ENCODE measurements at regions not wholly inside any gene's neighbourhood (a gene's known extent, or its start where the extent isn't known, plus 50 kb on each side); places are given as distances from the start of the nearest gene placed in this dataset.

DNA sequence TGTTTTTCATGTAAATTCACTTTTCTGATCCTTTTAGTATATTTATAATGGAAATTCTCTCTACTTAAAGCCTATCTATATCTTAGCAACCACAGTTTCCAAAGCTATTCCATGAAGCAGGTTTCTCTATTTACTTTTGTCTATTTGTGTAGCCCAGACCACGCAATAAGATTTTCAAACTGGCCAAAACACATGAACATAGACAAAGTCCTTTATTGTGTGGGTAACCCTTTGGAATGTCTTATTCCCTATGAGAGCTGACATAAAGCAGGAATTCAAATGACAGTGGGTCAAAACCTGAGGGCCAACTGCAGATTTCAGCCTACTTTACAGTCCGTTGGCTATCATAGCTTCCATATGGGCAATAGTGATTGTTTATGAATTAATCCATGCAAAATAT lies 252.6 kb downstream of the LTN1 start:
- no peak for ATAC-seq
- Histone ChIP-seq H3K9me3 (peaks cover 0 to 2% (median 0%) of the 10 kb centered on the region in 3 donors), H3K36me3 (no peaks in the 10 kb centered on the region), H3K27me3 (no peaks in the 10 kb centered on the region), H3K4me3 (no peak overlapping the region), H3K27ac (no peak overlapping the region), H3K4me1 (peaks cover 8 to 65% (median 17%) of the 10 kb centered on the region in 3 donors)
- 80 to 82% methylated on average over 2 of the region's 2 CpGs for WGBS, 2 donors (ENCODE audit: low coverage in 1 of 2)
- TF ChIP-seq, protein P1, sequence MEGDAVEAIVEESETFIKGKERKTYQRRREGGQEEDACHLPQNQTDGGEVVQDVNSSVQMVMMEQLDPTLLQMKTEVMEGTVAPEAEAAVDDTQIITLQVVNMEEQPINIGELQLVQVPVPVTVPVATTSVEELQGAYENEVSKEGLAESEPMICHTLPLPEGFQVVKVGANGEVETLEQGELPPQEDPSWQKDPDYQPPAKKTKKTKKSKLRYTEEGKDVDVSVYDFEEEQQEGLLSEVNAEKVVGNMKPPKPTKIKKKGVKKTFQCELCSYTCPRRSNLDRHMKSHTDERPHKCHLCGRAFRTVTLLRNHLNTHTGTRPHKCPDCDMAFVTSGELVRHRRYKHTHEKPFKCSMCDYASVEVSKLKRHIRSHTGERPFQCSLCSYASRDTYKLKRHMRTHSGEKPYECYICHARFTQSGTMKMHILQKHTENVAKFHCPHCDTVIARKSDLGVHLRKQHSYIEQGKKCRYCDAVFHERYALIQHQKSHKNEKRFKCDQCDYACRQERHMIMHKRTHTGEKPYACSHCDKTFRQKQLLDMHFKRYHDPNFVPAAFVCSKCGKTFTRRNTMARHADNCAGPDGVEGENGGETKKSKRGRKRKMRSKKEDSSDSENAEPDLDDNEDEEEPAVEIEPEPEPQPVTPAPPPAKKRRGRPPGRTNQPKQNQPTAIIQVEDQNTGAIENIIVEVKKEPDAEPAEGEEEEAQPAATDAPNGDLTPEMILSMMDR (IDR thresholded peaks at IDR 0.05): no peak
- TF ChIP-seq POLR2A (IDR thresholded peaks at IDR 0.05) (no peak), POLR2AphosphoS5 (IDR thresholded peaks at IDR 0.05) (no peak), EP300 (IDR thresholded peaks at IDR 0.05) (no peak)

DNA sequence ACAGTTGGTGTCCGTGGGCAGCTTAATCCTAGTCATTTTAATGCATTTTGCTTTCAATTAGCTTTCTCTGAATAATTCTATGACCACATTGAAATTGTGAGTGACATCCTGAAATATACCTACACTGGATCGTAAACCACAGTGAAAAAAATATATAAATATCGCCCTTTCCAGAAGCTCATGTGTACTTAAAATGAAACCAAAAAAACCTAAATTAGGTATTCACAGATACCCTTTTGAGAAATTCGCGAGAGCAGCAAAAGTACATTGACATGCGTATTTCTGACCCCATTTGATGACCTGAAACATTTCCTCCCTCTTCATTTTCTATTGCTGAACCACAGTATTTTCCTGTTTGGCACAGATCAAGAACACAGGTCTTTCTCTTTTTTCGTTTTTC lies 253.8 kb downstream of the LTN1 start:
- WGBS, 2 donors (ENCODE audit: low coverage in 1 of 2): 58 to 63% methylated on average over 7 of the region's 7 CpGs
- Histone ChIP-seq H3K36me3 (no peaks in the 10 kb centered on the region), H3K27me3 (no peaks in the 10 kb centered on the region), H3K9me3 (peaks cover 0 to 4% (median 0%) of the 10 kb centered on the region in 3 donors), H3K4me1 (peaks cover 8 to 53% (median 11%) of the 10 kb centered on the region in 3 donors), H3K4me3 (no peak overlapping the region), H3K27ac (peak overlapping the region in 1 of 4 donors; percentile 1)
- no peak for ATAC-seq
- TF ChIP-seq EP300 (IDR thresholded peaks at IDR 0.05) (no peak), POLR2AphosphoS5 (IDR thresholded peaks at IDR 0.05) (no peak), POLR2A (IDR thresholded peaks at IDR 0.05) (no peak)
- TF ChIP-seq, protein P1 (IDR thresholded peaks at IDR 0.05): no peak

DNA sequence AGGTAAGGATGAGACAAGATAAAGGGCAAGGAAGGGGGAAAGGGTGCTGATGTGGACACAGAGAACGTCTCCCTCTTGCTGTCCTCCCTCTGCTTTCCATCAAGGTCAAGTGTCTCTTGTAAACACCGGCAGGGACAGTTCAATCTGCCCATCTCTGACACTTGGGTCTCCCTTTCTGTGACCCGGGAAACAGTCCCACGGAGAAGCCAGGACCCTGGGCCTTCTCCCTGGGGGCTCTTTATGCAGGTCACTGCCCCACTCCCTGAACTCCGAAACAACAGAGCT lies 254.3 kb downstream of the LTN1 start:
- Histone ChIP-seq H3K27ac (peak overlapping the region in 3 of 4 donors; percentile 1 to 35 (median 29)), H3K36me3 (no peaks in the 10 kb centered on the region), H3K9me3 (peaks cover 0 to 4% (median 0%) of the 10 kb centered on the region in 3 donors), H3K4me1 (peaks cover 8 to 53% (median 11%) of the 10 kb centered on the region in 3 donors), H3K4me3 (no peak overlapping the region), H3K27me3 (no peaks in the 10 kb centered on the region)
- WGBS, 2 donors (ENCODE audit: low coverage in 1 of 2): 48 to 62% methylated on average over 2 to 5 of the region's 5 CpGs
- ATAC-seq: no peak
- TF ChIP-seq, protein P1 (IDR thresholded peaks at IDR 0.05): no peak
- TF ChIP-seq POLR2AphosphoS5 (IDR thresholded peaks at IDR 0.05) (no peak), EP300 (IDR thresholded peaks at IDR 0.05) (no peak), POLR2A (IDR thresholded peaks at IDR 0.05) (no peak)

DNA sequence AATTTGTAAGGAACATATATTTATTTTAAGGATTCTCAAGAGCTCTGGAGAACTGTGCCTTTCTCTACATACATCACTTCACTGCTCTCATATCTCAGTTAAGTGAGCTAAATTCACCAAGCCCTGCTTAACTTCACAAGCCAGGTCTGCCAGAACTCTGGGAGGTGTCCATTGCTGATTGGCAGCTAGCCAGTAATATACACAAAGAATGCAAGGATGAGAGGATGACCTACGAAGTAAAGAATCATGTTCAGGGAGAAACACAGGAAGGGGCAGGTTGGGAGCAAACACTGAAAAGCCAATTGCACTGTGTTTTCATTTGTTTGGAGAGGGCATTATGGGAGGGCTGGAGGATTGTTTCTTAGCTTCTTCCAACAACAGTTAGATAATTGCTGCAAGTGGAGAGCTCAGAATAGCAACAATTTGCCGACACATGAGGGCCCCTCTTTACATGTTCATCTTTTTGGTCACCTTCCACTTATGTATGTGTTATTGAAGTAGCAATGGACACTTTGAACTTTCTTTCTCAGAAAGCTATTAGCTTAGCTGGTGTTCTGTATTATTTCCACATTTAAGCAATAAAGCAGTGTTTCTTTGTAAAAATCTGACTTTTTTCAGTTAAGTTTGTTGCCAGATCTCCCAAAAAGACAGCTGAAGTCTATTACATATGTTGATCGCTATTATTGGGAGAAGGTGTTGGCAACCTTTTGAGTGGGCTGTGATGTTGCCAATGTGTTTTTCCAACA lies 254.8 kb downstream of the LTN1 start:
- peaks cover 8 to 48% (median 11%) of the 10 kb centered on the region in 3 donors for H3K4me1 ChIP-seq
- 33 to 40% methylated on average over 3 of the region's 3 CpGs for WGBS, 2 donors (ENCODE audit: low coverage in 1 of 2)
- H3K27ac ChIP-seq: peak overlapping the region in 3 of 4 donors; percentile 1 to 35 (median 29)
- H3K36me3 ChIP-seq: no peaks in the 10 kb centered on the region
- H3K9me3 ChIP-seq: peaks cover 0 to 4% (median 0%) of the 10 kb centered on the region in 3 donors
- TF ChIP-seq POLR2A (IDR thresholded peaks at IDR 0.05): no peak
- TF ChIP-seq EP300 (IDR thresholded peaks at IDR 0.05): no peak
- no peak for TF ChIP-seq POLR2AphosphoS5 (IDR thresholded peaks at IDR 0.05)
- TF ChIP-seq, protein P1 (IDR thresholded peaks at IDR 0.05): no peak
- H3K27me3 ChIP-seq: no peaks in the 10 kb centered on the region
- H3K4me3 ChIP-seq: no peak overlapping the region
- no peak for ATAC-seq
